ENCODE measurements at regions not wholly inside any gene's neighbourhood (a gene's known extent, or its start where the extent isn't known, plus 50 kb on each side); places are given as distances from the start of the nearest gene placed in this dataset.

DNA sequence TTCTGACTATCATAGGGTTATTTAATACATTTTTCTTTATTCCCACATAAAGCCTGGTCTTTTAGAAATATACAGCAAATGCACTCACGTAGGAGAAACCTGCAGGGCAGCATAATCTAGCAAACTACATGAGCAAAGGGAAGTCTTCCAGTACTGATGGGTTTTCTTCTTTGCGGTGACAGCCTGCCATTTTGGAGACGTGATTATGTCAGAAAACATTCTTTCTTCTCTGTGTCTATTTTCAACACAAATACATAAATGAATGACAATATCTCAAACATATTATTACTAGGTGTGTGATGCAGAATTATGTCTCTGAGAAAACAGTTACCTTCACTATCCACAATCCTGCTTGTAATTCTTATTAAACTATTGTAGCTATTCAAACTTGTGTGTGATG lies 425.0 kb downstream of the GPAM start:
- no peak overlapping the region for H4K91ac ChIP-seq (ENCODE audit: insufficient read depth, low read depth, low read length)
- TF ChIP-seq POLR2A (IDR thresholded peaks at IDR 0.05; ENCODE audit: low read depth, low read length) (no peak), BHLHE40 (IDR thresholded peaks at IDR 0.05; ENCODE audit: low read depth, low read length) (no peak), CHD1 (IDR thresholded peaks at IDR 0.05; ENCODE audit: low read depth, low read length) (no peak), RCOR1 (IDR thresholded peaks at IDR 0.05; ENCODE audit: insufficient replicate concordance, low read length) (no peak), USF2 (IDR thresholded peaks at IDR 0.05; ENCODE audit: low read depth, low read length) (no peak), MAFK (IDR thresholded peaks at IDR 0.05; ENCODE audit: low read depth, low read length) (no peak), FOS (IDR thresholded peaks at IDR 0.05; ENCODE audit: low read depth, low read length) (no peak), RAD21 (IDR thresholded peaks at IDR 0.05; ENCODE audit: low read length) (no peak), NFE2L2 (IDR thresholded peaks at IDR 0.05; ENCODE audit: low read depth, low read length) (no peak), MXI1 (IDR thresholded peaks at IDR 0.05; ENCODE audit: borderline replicate concordance, low read depth, low read length) (no peak), SMC3 (IDR thresholded peaks at IDR 0.05; ENCODE audit: low read depth, low read length) (no peak)
- TF ChIP-seq, protein P1, sequence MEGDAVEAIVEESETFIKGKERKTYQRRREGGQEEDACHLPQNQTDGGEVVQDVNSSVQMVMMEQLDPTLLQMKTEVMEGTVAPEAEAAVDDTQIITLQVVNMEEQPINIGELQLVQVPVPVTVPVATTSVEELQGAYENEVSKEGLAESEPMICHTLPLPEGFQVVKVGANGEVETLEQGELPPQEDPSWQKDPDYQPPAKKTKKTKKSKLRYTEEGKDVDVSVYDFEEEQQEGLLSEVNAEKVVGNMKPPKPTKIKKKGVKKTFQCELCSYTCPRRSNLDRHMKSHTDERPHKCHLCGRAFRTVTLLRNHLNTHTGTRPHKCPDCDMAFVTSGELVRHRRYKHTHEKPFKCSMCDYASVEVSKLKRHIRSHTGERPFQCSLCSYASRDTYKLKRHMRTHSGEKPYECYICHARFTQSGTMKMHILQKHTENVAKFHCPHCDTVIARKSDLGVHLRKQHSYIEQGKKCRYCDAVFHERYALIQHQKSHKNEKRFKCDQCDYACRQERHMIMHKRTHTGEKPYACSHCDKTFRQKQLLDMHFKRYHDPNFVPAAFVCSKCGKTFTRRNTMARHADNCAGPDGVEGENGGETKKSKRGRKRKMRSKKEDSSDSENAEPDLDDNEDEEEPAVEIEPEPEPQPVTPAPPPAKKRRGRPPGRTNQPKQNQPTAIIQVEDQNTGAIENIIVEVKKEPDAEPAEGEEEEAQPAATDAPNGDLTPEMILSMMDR (conservative IDR thresholded peaks at IDR 0.05; ENCODE audit: low read depth, low read length) = no peak
- in situ Hi-C loops (cut with MboI; ENCODE audit: low sequenced_read_pairs) (no loop called here), intact Hi-C loops (cut with micrococcal nuclease) (no loop called here), dilution Hi-C loops (cut with HindIII; ENCODE audit: low sequenced_read_pairs, unreplicated experiment) (no loop called here)
- H3K4me2 ChIP-seq (ENCODE audit: low read depth, low read length) = no peak overlapping the region
- H2AFZ ChIP-seq (replicated peaks; ENCODE audit: low read length, poor library complexity) = no peak overlapping the region
- H3K4ac ChIP-seq (ENCODE audit: low read depth, low read length) = no peak overlapping the region
- H3K9ac ChIP-seq (ENCODE audit: low read depth, low read length) = no peak overlapping the region
- H2BK120ac ChIP-seq (ENCODE audit: low read depth, low read length) = no peak overlapping the region
- no peak for DNase-seq
- no peaks in the 10 kb centered on the region for H3K9me1 ChIP-seq (ENCODE audit: insufficient read depth, low read length)
- H3K14ac ChIP-seq (replicated peaks; ENCODE audit: low read depth, low read length) = no peak overlapping the region
- H3K4me3 ChIP-seq (ENCODE audit: insufficient read depth, low read depth, low read length) = no peak overlapping the region
- no peak for ATAC-seq (ENCODE audit: low read depth)
- H3K23ac ChIP-seq (ENCODE audit: low read depth, low read length) = no peak overlapping the region
- no peaks in the 10 kb centered on the region for H3K79me1 ChIP-seq (ENCODE audit: low read depth in 1 of 2, low read length in 2 of 2)
- no peak overlapping the region for H2AK9ac ChIP-seq (replicated peaks; ENCODE audit: low read depth, low read length, poor library complexity)
- no peak overlapping the region for H2BK15ac ChIP-seq (ENCODE audit: low read depth, low read length)
- H3K27ac ChIP-seq (ENCODE audit: insufficient read depth, low read length) = no peak overlapping the region
- no peak overlapping the region for H2AK5ac ChIP-seq (ENCODE audit: low read depth, low read length)
- WGBS, 2 experiments (ENCODE audit: extremely low coverage in 2 of 2, insufficient read length in 1 of 2) = no CpG with 5 or more reads among the region's 3 CpGs
- no TSS peak for BruUV-seq (replicated peaks)
- H3K27me3 ChIP-seq (ENCODE audit: control insufficient read depth, insufficient read depth, low read length) = no peaks in the 10 kb centered on the region
- H4K8ac ChIP-seq (ENCODE audit: low read depth in 2 of 2, low read length in 2 of 2) = no peak overlapping the region
- H3K4me1 ChIP-seq (ENCODE audit: control insufficient read depth, insufficient read depth, low read length) = no peaks in the 10 kb centered on the region
- H4K5ac ChIP-seq (ENCODE audit: low read depth, low read length) = no peak overlapping the region
- H4K20me1 ChIP-seq (ENCODE audit: insufficient read depth, low read length) = no peaks in the 10 kb centered on the region
- ChIA-PET CTCF (no interaction called here), POLR2A (ENCODE audit: unreplicated experiment) (no interaction called here)
- no peaks in the 10 kb centered on the region for H3K36me3 ChIP-seq (ENCODE audit: control insufficient read depth, insufficient read depth, low read length)
- H3K56ac ChIP-seq (ENCODE audit: extremely low read depth, insufficient read depth, low read length) = no peak overlapping the region
- H3K9me3 ChIP-seq (ENCODE audit: control insufficient read depth, insufficient read depth, low read length) = peaks cover 9% of the 10 kb centered on the region
- H2BK20ac ChIP-seq (ENCODE audit: low read depth, low read length) = no peak overlapping the region
- no peak overlapping the region for H3K18ac ChIP-seq (ENCODE audit: low read depth, low read length)
- no peak overlapping the region for H2BK5ac ChIP-seq (ENCODE audit: low read depth, low read length, poor library complexity, severe bottlenecking)
